Glutamatergic neuron (in vitro differentiated cells): ENCODE measurements at regions not wholly inside any gene's neighbourhood (a gene's known extent, or its start where the extent isn't known, plus 50 kb on each side); places are given as distances from the start of the nearest gene placed in this dataset.

Source experiments
- DNase-seq: peaks from one replicate; pipeline ENCODE4 v3.0.0; 2022
- H3K27ac Mint-ChIP-seq: one replicate; pipeline ENCODE4 v1.8.0; 2020; ENCODE audit warnings: mild to moderate bottlenecking, mixed read lengths, inconsistent platforms; ENCODE audit not compliant: unreplicated experiment
- H3K27me3 Mint-ChIP-seq: one replicate; pipeline ENCODE4 v1.8.0; 2020; ENCODE audit warnings: mild to moderate bottlenecking, moderate library complexity, mixed read lengths, inconsistent platforms; ENCODE audit not compliant: unreplicated experiment
- H3K36me3 Mint-ChIP-seq: one replicate; pipeline ENCODE4 v1.8.0; 2020; ENCODE audit warnings: mild to moderate bottlenecking, mixed read lengths, inconsistent platforms; ENCODE audit not compliant: unreplicated experiment
- H3K4me1 Mint-ChIP-seq: one replicate; pipeline ENCODE4 v1.8.0; 2020; ENCODE audit warnings: mild to moderate bottlenecking, low read depth, mixed read lengths, inconsistent platforms; ENCODE audit not compliant: unreplicated experiment
- H3K4me3 Mint-ChIP-seq: one replicate; pipeline ENCODE4 v1.8.0; 2020; ENCODE audit warnings: mild to moderate bottlenecking, mixed read lengths, inconsistent platforms; ENCODE audit not compliant: unreplicated experiment
- H3K9me3 Mint-ChIP-seq: one replicate; pipeline ENCODE4 v1.8.0; 2020; ENCODE audit warnings: mild to moderate bottlenecking, moderate library complexity, mixed read lengths, inconsistent platforms; ENCODE audit not compliant: unreplicated experiment
- TF ChIP-seq, protein P1 (sequence below): fragments of 200-600 bp; sonication (generic); IDR thresholded peaks from one replicate; pipeline ENCODE4 v1.5.0; 2021; ENCODE audit not compliant: partially characterized antibody, unreplicated experiment

DNA sequence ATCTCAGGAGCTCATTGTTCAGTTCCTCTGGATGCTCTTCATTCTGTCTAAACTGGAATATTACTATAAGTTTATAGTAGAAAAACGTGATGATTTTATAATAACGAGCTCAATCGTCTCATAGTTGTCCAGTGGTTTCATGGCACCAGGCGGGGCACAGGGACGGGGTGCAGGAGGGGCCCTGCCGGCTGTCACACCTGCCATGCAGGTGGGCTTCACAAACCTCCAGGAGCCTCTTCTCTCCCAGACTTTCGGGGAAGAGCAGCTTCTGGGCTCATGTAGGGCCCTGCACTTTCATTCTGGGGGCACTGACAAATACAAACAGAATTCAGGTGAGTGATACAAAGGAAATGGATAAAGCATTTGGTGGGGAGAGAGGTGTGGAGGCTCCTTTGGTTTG, 146.9 kb upstream of the KLF6 start:
- no peak overlapping the region for H3K4me3 Mint-ChIP-seq
- H3K9me3 Mint-ChIP-seq = no peaks in the 10 kb centered on the region
- H3K36me3 Mint-ChIP-seq = peaks cover 4% of the 10 kb centered on the region
- no peak overlapping the region for H3K27ac Mint-ChIP-seq
- TF ChIP-seq, protein P1, sequence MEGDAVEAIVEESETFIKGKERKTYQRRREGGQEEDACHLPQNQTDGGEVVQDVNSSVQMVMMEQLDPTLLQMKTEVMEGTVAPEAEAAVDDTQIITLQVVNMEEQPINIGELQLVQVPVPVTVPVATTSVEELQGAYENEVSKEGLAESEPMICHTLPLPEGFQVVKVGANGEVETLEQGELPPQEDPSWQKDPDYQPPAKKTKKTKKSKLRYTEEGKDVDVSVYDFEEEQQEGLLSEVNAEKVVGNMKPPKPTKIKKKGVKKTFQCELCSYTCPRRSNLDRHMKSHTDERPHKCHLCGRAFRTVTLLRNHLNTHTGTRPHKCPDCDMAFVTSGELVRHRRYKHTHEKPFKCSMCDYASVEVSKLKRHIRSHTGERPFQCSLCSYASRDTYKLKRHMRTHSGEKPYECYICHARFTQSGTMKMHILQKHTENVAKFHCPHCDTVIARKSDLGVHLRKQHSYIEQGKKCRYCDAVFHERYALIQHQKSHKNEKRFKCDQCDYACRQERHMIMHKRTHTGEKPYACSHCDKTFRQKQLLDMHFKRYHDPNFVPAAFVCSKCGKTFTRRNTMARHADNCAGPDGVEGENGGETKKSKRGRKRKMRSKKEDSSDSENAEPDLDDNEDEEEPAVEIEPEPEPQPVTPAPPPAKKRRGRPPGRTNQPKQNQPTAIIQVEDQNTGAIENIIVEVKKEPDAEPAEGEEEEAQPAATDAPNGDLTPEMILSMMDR = no peak
- peaks cover 9% of the 10 kb centered on the region for H3K4me1 Mint-ChIP-seq
- no peak for DNase-seq
- no peaks in the 10 kb centered on the region for H3K27me3 Mint-ChIP-seq

DNA sequence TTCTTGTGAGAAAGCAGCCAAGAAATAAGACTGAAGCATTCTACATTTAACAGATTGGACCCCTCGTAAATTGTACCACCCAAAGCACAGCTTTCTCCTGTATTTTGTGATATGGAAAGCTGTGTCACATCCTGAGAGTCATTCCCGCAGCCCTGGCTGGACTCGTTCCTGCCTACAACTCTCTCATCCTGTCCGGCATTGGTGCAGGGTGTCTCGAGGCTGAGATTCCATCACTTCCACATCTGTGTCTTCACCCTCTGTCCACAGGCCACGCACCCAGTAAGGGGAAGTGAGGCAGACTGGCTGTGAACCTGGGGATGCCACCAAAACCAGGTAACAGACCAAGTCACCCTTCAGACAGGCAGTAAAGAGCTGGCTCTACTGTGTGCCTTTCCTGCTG, 146.2 kb upstream of the KLF6 start:
- no peak overlapping the region for H3K27ac Mint-ChIP-seq
- H3K4me3 Mint-ChIP-seq = no peak overlapping the region
- TF ChIP-seq, protein P1 = no peak
- H3K4me1 Mint-ChIP-seq = peaks cover 9% of the 10 kb centered on the region
- no peaks in the 10 kb centered on the region for H3K27me3 Mint-ChIP-seq
- no peak for DNase-seq
- no peaks in the 10 kb centered on the region for H3K9me3 Mint-ChIP-seq
- peaks cover 4% of the 10 kb centered on the region for H3K36me3 Mint-ChIP-seq

DNA sequence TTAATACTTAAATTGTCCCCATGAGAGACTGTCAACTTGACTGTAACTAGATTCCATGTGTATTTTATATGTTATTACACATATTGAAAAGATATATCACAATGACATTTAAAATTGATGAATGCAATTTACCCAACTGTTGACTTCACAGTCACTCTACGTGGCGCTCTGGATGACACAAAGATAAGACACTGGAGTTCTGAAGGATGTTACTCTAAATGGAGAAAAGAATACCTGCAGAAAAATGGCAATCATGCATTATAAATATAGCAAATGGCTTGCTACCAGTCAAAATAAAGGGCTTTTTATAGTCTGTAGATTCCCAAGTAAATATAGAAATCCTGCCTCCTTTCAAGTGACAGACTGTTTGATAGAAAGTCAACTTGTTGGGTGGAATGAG, 143.6 kb upstream of the KLF6 start:
- TF ChIP-seq, protein P1 = no peak
- H3K4me3 Mint-ChIP-seq = no peak overlapping the region

DNA sequence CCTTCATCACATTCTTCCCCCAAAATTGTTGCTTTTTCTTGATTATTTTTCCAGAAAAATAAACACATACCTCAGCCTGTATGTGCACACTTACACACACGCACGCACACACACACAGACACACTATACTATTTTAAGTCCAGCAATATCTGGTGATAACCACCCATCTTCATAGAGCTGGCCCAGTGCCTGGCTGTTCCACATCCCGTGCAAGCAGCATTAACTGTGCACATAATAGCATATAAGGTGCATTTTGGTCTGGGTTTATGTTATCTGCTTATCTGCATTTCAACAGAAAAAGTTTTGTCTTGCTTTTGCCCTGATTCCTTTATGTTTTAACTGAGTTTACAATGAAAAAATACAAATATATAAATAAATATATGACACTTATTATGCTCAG, 143.1 kb upstream of the KLF6 start:
- H3K4me1 Mint-ChIP-seq = no peaks in the 10 kb centered on the region
- no peak overlapping the region for H3K27ac Mint-ChIP-seq
- no peaks in the 10 kb centered on the region for H3K36me3 Mint-ChIP-seq
- TF ChIP-seq, protein P1 = no peak
- H3K4me3 Mint-ChIP-seq = no peak overlapping the region
- no peak for DNase-seq
- H3K27me3 Mint-ChIP-seq = peaks cover 4% of the 10 kb centered on the region
- no peaks in the 10 kb centered on the region for H3K9me3 Mint-ChIP-seq

More for the DNA sequence above, 143.6 kb upstream of the KLF6 start:
- H3K27ac Mint-ChIP-seq = no peak overlapping the region
- no peaks in the 10 kb centered on the region for H3K36me3 Mint-ChIP-seq
- H3K27me3 Mint-ChIP-seq = peaks cover 4% of the 10 kb centered on the region
- no peaks in the 10 kb centered on the region for H3K9me3 Mint-ChIP-seq
- no peak for DNase-seq
- H3K4me1 Mint-ChIP-seq = no peaks in the 10 kb centered on the region

DNA sequence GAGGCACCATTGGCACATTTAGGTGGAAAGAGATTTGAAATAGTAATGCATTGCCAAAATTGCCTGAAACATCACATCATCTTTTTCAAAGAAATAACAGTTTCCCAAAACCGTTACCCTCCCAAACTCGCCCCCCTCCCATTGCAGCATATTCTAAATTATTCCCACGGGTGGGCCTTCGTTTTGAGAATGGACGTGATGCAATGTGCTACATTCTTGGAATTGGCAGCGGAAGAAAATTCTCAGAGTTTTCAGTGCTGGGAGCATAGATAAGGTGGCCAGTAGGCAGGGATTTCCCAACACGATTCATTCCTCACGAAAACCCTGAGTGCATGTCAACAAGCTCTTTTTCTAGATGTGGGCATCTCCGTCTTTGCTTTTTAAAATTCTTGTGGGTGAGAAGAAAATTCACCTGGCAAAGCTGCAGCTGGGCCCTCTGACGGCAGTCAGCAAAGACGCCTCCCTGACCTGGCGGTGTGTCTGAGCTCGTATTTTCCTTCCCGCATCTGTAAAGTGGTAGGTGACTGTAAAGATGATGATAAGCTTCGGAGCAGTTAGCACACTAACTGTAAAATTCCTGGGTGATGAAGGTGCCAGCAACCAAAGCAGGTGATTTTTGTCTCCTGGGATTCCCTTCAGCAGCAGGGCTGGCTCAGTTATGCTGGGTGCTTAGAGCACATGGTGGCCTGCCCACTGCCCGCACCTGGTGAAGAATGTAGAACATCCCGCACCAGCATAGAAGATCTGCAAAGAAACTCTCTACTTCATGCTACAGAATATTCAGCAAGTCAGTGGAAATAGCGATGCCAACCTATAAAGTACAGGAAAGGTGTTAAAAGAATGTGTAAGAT, 141.9 kb upstream of the KLF6 start:
- Mint-ChIP-seq H3K4me1 (no peaks in the 10 kb centered on the region), H3K27me3 (peaks cover 4% of the 10 kb centered on the region), H3K36me3 (no peaks in the 10 kb centered on the region), H3K27ac (no peak overlapping the region), H3K9me3 (no peaks in the 10 kb centered on the region), H3K4me3 (no peak overlapping the region)
- TF ChIP-seq, protein P1 = no peak
- DNase-seq = no peak
